ENCODE measurements at regions not wholly inside any gene's neighbourhood (a gene's known extent, or its start where the extent isn't known, plus 50 kb on each side); places are given as distances from the start of the nearest gene placed in this dataset.

GRCh38 chr3:167113035-167113830 lies 266.9 kb downstream of the ZBBX start:
- in situ Hi-C loops (cut with HindIII; ENCODE audit: low pct_unique_long_range_greater_than_20kb, low sequenced_read_pairs): no loop called here
- no peak for DNase-seq (ENCODE audit: low read depth, low spot score)

DNA sequence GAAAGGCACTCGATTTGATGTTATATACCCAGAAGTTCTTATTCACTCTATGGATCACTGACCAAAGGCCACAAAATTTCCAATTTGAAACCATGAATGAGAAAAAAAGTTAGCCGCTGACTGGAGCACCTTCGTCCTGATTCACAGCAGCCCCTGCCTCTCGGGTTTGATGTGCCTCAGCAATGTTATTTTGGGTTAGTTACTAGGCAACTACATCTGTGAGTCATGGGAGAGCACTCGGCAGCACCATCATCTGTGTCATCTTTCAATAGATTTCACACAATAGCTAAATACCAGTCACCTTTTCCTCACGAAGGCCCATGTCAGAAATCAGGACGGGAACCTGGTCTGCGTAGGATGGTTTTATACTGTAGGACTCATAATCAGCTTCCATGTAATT lies 269.2 kb downstream of the ZBBX start:
- in situ Hi-C loops (cut with HindIII; ENCODE audit: low pct_unique_long_range_greater_than_20kb, low sequenced_read_pairs): no loop called here
- DNase-seq (ENCODE audit: low read depth, low spot score): no peak

- DNase-seq (ENCODE audit: low read depth, low spot score): no peak
- in situ Hi-C loops (cut with HindIII; ENCODE audit: low pct_unique_long_range_greater_than_20kb, low sequenced_read_pairs): no loop called here
Measured at GRCh38 chr3:167109746-167110145, 270.4 kb downstream of the ZBBX start.

GRCh38 chr3:167106456-167106855 lies 273.6 kb downstream of the ZBBX start:
- DNase-seq (ENCODE audit: low read depth, low spot score): no peak
- in situ Hi-C loops (cut with HindIII; ENCODE audit: low pct_unique_long_range_greater_than_20kb, low sequenced_read_pairs): no loop called here

DNA sequence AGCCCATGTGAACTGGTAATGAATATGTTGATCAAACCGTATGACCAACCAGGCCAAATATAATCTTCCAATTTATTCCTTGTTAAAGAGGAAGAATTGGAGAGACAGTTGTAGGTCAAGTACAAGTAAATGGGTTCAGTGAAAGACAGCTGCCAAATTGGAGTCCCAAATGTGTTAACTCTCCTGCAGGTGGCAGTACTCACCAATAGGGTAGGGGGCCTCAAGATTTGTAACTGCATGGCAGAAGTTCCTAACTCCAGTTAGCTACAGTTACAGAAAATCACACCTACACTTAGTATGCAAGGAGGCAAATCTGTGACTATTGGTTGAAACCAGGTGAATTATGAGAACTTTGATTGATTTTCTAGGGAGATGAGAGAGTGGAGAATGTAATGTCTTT lies 278.0 kb downstream of the ZBBX start:
- DNase-seq (ENCODE audit: low read depth, low spot score): peak; percentile 51

GRCh38 chr3:167100651-167101050 lies 279.4 kb downstream of the ZBBX start:
- DNase-seq (ENCODE audit: low read depth, low spot score): no peak
- in situ Hi-C loops (cut with HindIII; ENCODE audit: low pct_unique_long_range_greater_than_20kb, low sequenced_read_pairs): no loop called here

More for the DNA sequence above, 278.0 kb downstream of the ZBBX start:
- in situ Hi-C loops (cut with HindIII; ENCODE audit: low pct_unique_long_range_greater_than_20kb, low sequenced_read_pairs): no loop called here

DNA sequence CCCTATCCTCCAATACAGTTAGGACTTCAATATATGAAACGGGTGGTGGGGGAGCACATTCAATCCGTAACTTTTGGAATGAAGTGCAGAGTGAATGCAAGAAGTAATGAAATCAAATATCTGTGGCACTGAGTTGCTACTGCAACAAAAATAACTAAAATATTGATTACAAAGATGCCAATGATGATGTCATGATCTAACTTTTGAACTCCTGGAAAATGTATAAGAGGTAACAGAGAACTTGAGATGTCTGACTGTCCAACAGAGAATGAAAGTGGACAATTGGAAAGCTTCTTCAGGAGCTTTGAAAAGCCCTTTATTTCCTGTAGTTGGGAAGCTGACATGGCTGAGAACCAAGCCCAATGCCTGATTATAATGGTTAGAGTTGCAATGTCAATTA lies 279.9 kb downstream of the ZBBX start:
- in situ Hi-C loops (cut with HindIII; ENCODE audit: low pct_unique_long_range_greater_than_20kb, low sequenced_read_pairs): no loop called here
- DNase-seq (ENCODE audit: low read depth, low spot score): no peak

DNA sequence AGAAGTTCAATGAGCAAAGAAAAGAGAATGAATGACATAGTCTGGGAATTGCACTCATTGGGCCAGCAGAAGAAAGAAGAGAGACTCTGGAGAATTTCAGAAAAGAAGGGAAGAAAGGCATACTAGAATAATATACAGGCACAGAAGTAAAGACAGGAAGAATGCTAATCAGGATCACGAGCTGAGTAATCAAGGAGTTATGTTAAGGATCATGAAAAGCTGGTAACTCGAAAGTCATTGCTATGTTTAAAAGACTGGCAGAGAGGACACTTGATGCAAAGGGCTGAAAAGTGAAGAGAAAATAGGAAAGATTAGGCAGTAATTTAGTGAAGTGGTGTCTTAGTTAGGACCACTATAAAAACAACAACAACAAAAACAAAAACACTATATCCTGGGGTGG lies 284.1 kb downstream of the ZBBX start:
- in situ Hi-C loops (cut with HindIII; ENCODE audit: low pct_unique_long_range_greater_than_20kb, low sequenced_read_pairs): no loop called here

GRCh38 chr3:167094632-167095031 lies 285.5 kb downstream of the ZBBX start:
- DNase-seq (ENCODE audit: low read depth, low spot score): no peak
- in situ Hi-C loops (cut with HindIII; ENCODE audit: low pct_unique_long_range_greater_than_20kb, low sequenced_read_pairs): no loop called here

More for the DNA sequence above, 284.1 kb downstream of the ZBBX start:
- no peak for DNase-seq (ENCODE audit: low read depth, low spot score)

GRCh38 chr3:167091226-167091625 lies 288.9 kb downstream of the ZBBX start:
- no peak for DNase-seq (ENCODE audit: low read depth, low spot score)
- in situ Hi-C loops (cut with HindIII; ENCODE audit: low pct_unique_long_range_greater_than_20kb, low sequenced_read_pairs): no loop called here

- DNase-seq (ENCODE audit: low read depth, low spot score): no peak
Measured at GRCh38 chr3:167084545-167084944, 295.6 kb downstream of the ZBBX start.

GRCh38 chr3:167078070-167078622 lies 302.0 kb downstream of the ZBBX start:
- in situ Hi-C loops (cut with HindIII; ENCODE audit: low pct_unique_long_range_greater_than_20kb, low sequenced_read_pairs): no loop called here
- no peak for DNase-seq (ENCODE audit: low read depth, low spot score)

More at GRCh38 chr3:167084545-167084944, 295.6 kb downstream of the ZBBX start:
- in situ Hi-C loops (cut with HindIII; ENCODE audit: low pct_unique_long_range_greater_than_20kb, low sequenced_read_pairs): no loop called here

GRCh38 chr3:167067787-167068161 lies 312.3 kb downstream of the ZBBX start:
- no peak for DNase-seq (ENCODE audit: low read depth, low spot score)
- in situ Hi-C loops (cut with HindIII; ENCODE audit: low pct_unique_long_range_greater_than_20kb, low sequenced_read_pairs): no loop called here

GRCh38 chr3:167066977-167067786 lies 312.9 kb downstream of the ZBBX start:
- DNase-seq (ENCODE audit: low read depth, low spot score): no peak
- in situ Hi-C loops (cut with HindIII; ENCODE audit: low pct_unique_long_range_greater_than_20kb, low sequenced_read_pairs): no loop called here

DNA sequence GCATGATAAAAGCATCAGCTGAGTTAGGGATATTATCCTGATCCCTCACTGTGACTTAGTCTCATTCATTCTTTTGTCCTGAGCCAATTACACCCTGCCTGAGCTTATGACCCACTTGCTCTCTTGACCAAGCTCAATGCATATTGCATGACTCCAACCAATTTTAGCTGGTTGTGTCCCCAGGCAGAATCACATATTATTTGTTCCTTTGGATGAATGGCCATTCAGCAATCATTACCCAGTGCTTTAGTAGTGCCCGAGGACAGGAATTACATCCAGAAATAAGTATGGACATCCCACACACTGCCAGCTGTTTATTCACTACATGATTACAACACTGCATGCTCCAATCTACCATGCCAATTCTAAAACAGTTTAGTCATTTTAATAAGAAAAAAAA lies 322.5 kb downstream of the ZBBX start:
- in situ Hi-C loops (cut with HindIII; ENCODE audit: low pct_unique_long_range_greater_than_20kb, low sequenced_read_pairs): no loop called here
- peak; percentile 20 for DNase-seq (ENCODE audit: low read depth, low spot score)

GRCh38 chr3:167054926-167055325 lies 325.2 kb downstream of the ZBBX start:
- no peak for DNase-seq (ENCODE audit: low read depth, low spot score)
- in situ Hi-C loops (cut with HindIII; ENCODE audit: low pct_unique_long_range_greater_than_20kb, low sequenced_read_pairs): no loop called here

GRCh38 chr3:167051421-167051820 lies 328.7 kb downstream of the ZBBX start:
- in situ Hi-C loops (cut with HindIII; ENCODE audit: low pct_unique_long_range_greater_than_20kb, low sequenced_read_pairs): no loop called here
- no peak for DNase-seq (ENCODE audit: low read depth, low spot score)

DNA sequence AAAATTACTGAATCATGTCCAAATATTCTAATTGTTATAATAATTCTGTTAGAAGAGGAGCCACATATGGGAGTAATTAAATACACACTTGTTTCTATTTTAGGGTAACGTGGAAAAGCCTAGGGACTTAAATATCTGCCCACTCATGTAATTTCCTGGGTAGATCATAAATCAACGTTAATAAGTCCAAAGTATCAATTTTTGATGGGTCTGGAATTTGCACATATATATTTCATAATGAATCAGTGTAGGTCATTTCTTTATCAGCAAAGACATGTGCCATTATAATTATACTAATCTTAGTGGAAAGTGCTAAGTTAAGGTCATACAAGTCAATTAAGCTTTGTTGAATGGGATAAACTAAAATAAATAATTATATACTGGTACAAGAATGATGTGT lies 346.2 kb downstream of the ZBBX start:
- in situ Hi-C loops (cut with HindIII; ENCODE audit: low pct_unique_long_range_greater_than_20kb, low sequenced_read_pairs): no loop called here
- no peak for DNase-seq (ENCODE audit: low read depth, low spot score)
